Esophagus squamous epithelium (tissue), 4 donors: ENCODE measurements at regions not wholly inside any gene's neighbourhood (a gene's known extent, or its start where the extent isn't known, plus 50 kb on each side); places are given as distances from the start of the nearest gene placed in this dataset.

Experiments used
- POLR2A ChIP-seq, 4 donors: fragments of 450-650 bp; IDR thresholded peaks; one replicate each; pipeline ENCODE4 v1.6.1; 2017; ENCODE audit warnings: antibody characterized with exemption in 4 of 4, mild to moderate bottlenecking in 4 of 4, moderate library complexity in 3 of 4
- TF ChIP-seq, protein P1 (sequence below), 6 experiments: fragments of 450-650 bp in 4 of 6; fragments of 200-600 bp in 2 of 6; sonication (generic) in 2 of 6; IDR thresholded peaks; one replicate each; pipeline ENCODE4 v1.5.1; 2016 to 2019; ENCODE audit warnings: antibody characterized with exemption in 6 of 6, mild to moderate bottlenecking in 4 of 6, moderate library complexity in 4 of 6

DNA sequence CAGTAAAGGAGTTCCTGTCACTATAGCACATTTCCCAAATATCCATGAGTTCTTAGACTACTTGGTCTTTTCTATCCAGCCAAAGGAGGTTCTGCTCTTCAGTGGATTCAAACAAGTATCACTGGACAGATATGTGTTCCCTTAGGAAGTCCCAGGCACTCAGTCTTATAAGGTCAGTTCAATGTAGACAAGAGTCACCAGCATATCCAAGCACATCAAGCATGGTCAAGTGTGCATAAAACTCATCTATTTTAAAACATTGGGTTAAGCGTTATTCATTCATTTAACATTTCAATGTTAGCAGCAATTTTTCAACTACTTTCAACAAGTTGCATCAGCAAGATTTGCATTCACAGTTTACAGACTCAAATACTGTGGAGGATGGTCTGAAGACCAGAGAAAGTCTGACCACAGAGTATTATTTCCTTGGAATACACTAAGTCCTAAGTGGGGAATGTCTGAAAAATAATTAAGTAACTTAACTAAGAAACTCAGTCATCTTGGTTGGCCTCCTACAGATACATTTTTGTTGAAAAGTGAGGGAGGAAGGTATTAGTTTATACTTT is 630.5 kb upstream of the IGFBP7 start:
- TF ChIP-seq, protein P1, sequence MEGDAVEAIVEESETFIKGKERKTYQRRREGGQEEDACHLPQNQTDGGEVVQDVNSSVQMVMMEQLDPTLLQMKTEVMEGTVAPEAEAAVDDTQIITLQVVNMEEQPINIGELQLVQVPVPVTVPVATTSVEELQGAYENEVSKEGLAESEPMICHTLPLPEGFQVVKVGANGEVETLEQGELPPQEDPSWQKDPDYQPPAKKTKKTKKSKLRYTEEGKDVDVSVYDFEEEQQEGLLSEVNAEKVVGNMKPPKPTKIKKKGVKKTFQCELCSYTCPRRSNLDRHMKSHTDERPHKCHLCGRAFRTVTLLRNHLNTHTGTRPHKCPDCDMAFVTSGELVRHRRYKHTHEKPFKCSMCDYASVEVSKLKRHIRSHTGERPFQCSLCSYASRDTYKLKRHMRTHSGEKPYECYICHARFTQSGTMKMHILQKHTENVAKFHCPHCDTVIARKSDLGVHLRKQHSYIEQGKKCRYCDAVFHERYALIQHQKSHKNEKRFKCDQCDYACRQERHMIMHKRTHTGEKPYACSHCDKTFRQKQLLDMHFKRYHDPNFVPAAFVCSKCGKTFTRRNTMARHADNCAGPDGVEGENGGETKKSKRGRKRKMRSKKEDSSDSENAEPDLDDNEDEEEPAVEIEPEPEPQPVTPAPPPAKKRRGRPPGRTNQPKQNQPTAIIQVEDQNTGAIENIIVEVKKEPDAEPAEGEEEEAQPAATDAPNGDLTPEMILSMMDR (IDR thresholded peaks at IDR 0.05), result no peak
- no peak for TF ChIP-seq POLR2A (IDR thresholded peaks at IDR 0.05)
